ENCODE measurements at regions not wholly inside any gene's neighbourhood (a gene's known extent, or its start where the extent isn't known, plus 50 kb on each side); places are given as distances from the start of the nearest gene placed in this dataset.

DNA sequence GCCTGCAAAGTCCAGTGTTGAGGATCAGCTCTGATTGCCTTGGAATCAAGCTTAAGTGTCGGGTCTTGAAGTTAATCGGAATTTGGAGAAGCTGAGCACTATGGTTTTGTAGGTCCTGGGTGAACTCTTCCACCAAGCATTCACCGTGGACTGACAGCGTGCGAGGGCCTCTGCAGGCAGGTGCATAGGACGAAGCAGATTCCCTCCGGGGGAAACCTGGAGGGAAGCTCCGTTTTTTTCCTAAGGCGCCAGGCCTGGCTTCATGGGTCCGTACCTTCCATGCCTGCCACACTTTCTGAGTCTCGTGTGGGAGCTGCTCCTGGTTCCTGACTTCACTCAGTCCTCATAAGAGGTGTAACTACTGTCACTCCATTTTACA is 170.1 kb downstream of the CRYBB2 start:
- H3K4me2 ChIP-seq (replicated peaks; ENCODE audit: low read depth, low read length, poor library complexity, severe bottlenecking), result peak overlapping the region; percentile 20
- no peak overlapping the region for H3K27ac ChIP-seq (ENCODE audit: low read length in 2 of 2)
- no peaks in the 10 kb centered on the region for H3K36me3 ChIP-seq (replicated peaks in 1 of 2; ENCODE audit: control extremely low read depth in 1 of 2, control insufficient read depth in 1 of 2, extremely low read depth in 1 of 2, insufficient read depth in 2 of 2, low read length in 1 of 2)
- no peak overlapping the region for H3K4me3 ChIP-seq (ENCODE audit: control extremely low read depth in 1 of 5, extremely low read depth in 1 of 5, insufficient read depth in 1 of 5, low read depth in 2 of 5, low read length in 4 of 5)
- H2AFZ ChIP-seq (ENCODE audit: insufficient read depth, low read depth, low read length, poor library complexity, severe bottlenecking), result no peak overlapping the region
- no peak overlapping the region for H3K4me3 Mint-ChIP-seq
- peaks cover 37 to 41% of the 10 kb centered on the region in 2 donors for H3K4me1 ChIP-seq (ENCODE audit: control insufficient read depth in 2 of 2, insufficient read depth in 2 of 2, low read length in 2 of 2)
- H3K9me3 ChIP-seq (ENCODE audit: control extremely low read depth in 1 of 3, control insufficient read depth in 2 of 3, insufficient read depth in 1 of 3, low read length in 2 of 3), result no peaks in the 10 kb centered on the region
- intact Hi-C loops (cut with micrococcal nuclease), result no loop called here
- ATAC-seq (ENCODE audit: low read depth) (no peak), DNase-seq (no peak)
- CTCF ChIA-PET, result interaction anchor here (0.6 kb wide), 1 partner anchor 134 kb away, joined by 6 read pairs; no protein-coding TSS in a partner anchor
- TF ChIP-seq CTCF (IDR thresholded peaks at IDR 0.05), result no peak
- no peak for TF ChIP-seq EZH2 (IDR thresholded peaks at IDR 0.05; ENCODE audit: borderline replicate concordance, insufficient read depth, low read depth, low read length, poor library complexity, severe bottlenecking)
- POLR2A ChIA-PET, result no interaction called here
- H3K4me1 Mint-ChIP-seq, result peaks cover 56% of the 10 kb centered on the region
- 92% methylated on average over 11 of the region's 11 CpGs for WGBS (ENCODE audit: insufficient coverage)
- H4K20me1 ChIP-seq (ENCODE audit: control insufficient read depth, insufficient read depth, low read length, poor library complexity, severe bottlenecking), result peaks cover 77% of the 10 kb centered on the region
- no peaks in the 10 kb centered on the region for H3K27me3 Mint-ChIP-seq
- H3K9me3 Mint-ChIP-seq (ENCODE audit: insufficient read depth), result no peaks in the 10 kb centered on the region
- no peak overlapping the region for H3K9ac ChIP-seq (ENCODE audit: low read length)
- H3K27me3 ChIP-seq (replicated peaks in 1 of 4; ENCODE audit: control extremely low read depth in 1 of 4, control insufficient read depth in 3 of 4, insufficient read depth in 4 of 4, low read length in 3 of 4), result no peaks in the 10 kb centered on the region
- H3K27ac Mint-ChIP-seq, result no peak overlapping the region
- H3K79me2 ChIP-seq (ENCODE audit: control insufficient read depth, insufficient read depth, low read length), result peaks cover 89% of the 10 kb centered on the region

DNA sequence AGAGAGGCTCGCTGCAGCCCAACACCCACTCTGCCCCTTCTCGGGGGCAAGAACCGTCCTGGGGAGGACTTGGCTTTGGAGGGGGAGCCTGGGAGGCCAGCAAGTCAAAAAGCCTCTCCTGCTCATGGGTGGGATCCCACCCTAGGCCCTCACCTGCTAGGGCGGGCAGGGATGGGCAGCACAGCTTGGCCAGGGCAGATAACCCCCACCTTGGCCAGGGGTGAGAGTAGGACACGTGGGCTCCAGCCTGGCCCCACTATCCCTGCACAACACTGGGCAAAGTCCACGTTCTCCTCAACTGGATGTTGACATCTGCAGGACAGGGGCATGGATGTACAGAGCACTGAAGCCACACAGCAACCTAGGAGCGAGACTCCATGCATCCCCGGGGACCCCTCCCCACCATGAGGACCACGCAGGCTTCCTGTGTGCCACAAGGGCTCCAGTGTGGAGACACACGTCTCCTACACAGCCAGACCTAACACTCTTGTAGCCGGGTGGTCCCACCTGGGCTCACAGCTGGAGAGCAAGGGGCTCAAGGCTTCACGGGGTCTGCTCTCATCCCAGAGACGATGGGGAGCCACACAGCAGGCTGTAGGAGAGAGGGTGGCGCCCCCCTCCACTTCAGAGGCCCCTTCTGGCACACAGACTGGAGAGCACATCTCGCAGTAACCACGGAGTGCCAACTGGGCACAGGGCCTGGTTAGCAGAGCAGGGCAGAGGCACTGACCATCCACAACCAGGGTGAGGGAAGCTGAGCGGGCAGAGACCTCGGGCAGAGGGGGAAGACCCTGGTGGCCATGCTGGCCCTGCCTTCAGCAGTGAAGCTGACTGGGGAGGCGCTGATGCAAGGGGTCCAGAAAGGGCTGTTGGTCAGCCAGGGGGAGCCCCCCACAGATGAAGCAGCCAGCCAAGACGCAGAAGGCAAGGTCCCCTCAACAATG is 171.1 kb downstream of the CRYBB2 start:
- Mint-ChIP-seq H3K27me3 (no peaks in the 10 kb centered on the region), H3K4me3 (no peak overlapping the region), H3K4me1 (peaks cover 58% of the 10 kb centered on the region), H3K9me3 (ENCODE audit: insufficient read depth) (no peaks in the 10 kb centered on the region), H3K27ac (no peak overlapping the region)
- DNase-seq, result no peak
- H2AFZ ChIP-seq (ENCODE audit: insufficient read depth, low read depth, low read length, poor library complexity, severe bottlenecking), result no peak overlapping the region
- no peak overlapping the region for H3K4me2 ChIP-seq (replicated peaks; ENCODE audit: low read depth, low read length, poor library complexity, severe bottlenecking)
- H3K79me2 ChIP-seq (ENCODE audit: control insufficient read depth, insufficient read depth, low read length), result peaks cover 95% of the 10 kb centered on the region
- no peak overlapping the region for H3K4me3 ChIP-seq (ENCODE audit: control extremely low read depth in 1 of 5, extremely low read depth in 1 of 5, insufficient read depth in 1 of 5, low read depth in 2 of 5, low read length in 4 of 5)
- peaks cover 37 to 41% of the 10 kb centered on the region in 2 donors for H3K4me1 ChIP-seq (ENCODE audit: control insufficient read depth in 2 of 2, insufficient read depth in 2 of 2, low read length in 2 of 2)
- no peaks in the 10 kb centered on the region for H3K9me3 ChIP-seq (ENCODE audit: control extremely low read depth in 1 of 3, control insufficient read depth in 2 of 3, insufficient read depth in 1 of 3, low read length in 2 of 3)
- ChIA-PET CTCF (no interaction called here), POLR2A (no interaction called here)
- H3K9ac ChIP-seq (ENCODE audit: low read length), result no peak overlapping the region
- no peaks in the 10 kb centered on the region for H3K36me3 ChIP-seq (replicated peaks in 1 of 2; ENCODE audit: control extremely low read depth in 1 of 2, control insufficient read depth in 1 of 2, extremely low read depth in 1 of 2, insufficient read depth in 2 of 2, low read length in 1 of 2)
- no peak overlapping the region for H3K27ac ChIP-seq (ENCODE audit: low read length in 2 of 2)
- WGBS (ENCODE audit: insufficient coverage), result 82% methylated on average over 17 of the region's 20 CpGs
- ATAC-seq (ENCODE audit: low read depth), result no peak
- no peak for TF ChIP-seq EZH2 (IDR thresholded peaks at IDR 0.05; ENCODE audit: borderline replicate concordance, insufficient read depth, low read depth, low read length, poor library complexity, severe bottlenecking)
- TF ChIP-seq CTCF (IDR thresholded peaks at IDR 0.05), result no peak
- peaks cover 81% of the 10 kb centered on the region for H4K20me1 ChIP-seq (ENCODE audit: control insufficient read depth, insufficient read depth, low read length, poor library complexity, severe bottlenecking)
- H3K27me3 ChIP-seq (replicated peaks in 1 of 4; ENCODE audit: control extremely low read depth in 1 of 4, control insufficient read depth in 3 of 4, insufficient read depth in 4 of 4, low read length in 3 of 4), result no peaks in the 10 kb centered on the region
- intact Hi-C loops (cut with micrococcal nuclease), result no loop called here

Measured in B cell (primary cell).